GM12872 (cell line): ENCODE measurements at regions not wholly inside any gene's neighbourhood (a gene's known extent, or its start where the extent isn't known, plus 50 kb on each side); places are given as distances from the start of the nearest gene placed in this dataset.

Experiments
- CTCF ChIP-seq: IDR thresholded peaks from 3 replicates; pipeline ENCODE4 v1.5.1; 2011; ENCODE audit warnings: low read depth, mild to moderate bottlenecking, low read length, moderate library complexity; ENCODE audit not compliant: insufficient read depth

- no peak for TF ChIP-seq CTCF
Measured at GRCh38 chr6:101294676-101295075, 98.8 kb upstream of the GRIK2 start.

- no peak for TF ChIP-seq CTCF
Measured at GRCh38 chr6:101296169-101296960, 97.1 kb upstream of the GRIK2 start.

- no peak for TF ChIP-seq CTCF
Measured at GRCh38 chr6:101302593-101302992, 90.9 kb upstream of the GRIK2 start.

GRCh38 chr6:101303495-101303894 lies 90.0 kb upstream of the GRIK2 start:
- TF ChIP-seq CTCF: no peak

GRCh38 chr6:101312652-101313051 lies 80.9 kb upstream of the GRIK2 start:
- no peak for TF ChIP-seq CTCF

GRCh38 chr6:101322921-101323320 lies 70.6 kb upstream of the GRIK2 start:
- TF ChIP-seq CTCF: no peak

- no peak for TF ChIP-seq CTCF
Measured at GRCh38 chr6:101326411-101326810, 67.1 kb upstream of the GRIK2 start.
